WTC11 (cell line): ENCODE measurements at regions not wholly inside any gene's neighbourhood (a gene's known extent, or its start where the extent isn't known, plus 50 kb on each side); places are given as distances from the start of the nearest gene placed in this dataset.

Experiments
- ATAC-seq: fragments of 200-7000 bp; cut with Tn5 transposase; 2 replicates; pipeline ENCODE4 v1.10.0; 2021; ENCODE audit warnings: mild to moderate bottlenecking, moderate library complexity
- CTCF ChIA-PET: fragments of 300-600 bp; sonication (Branson Sonifier 250); formaldehyde crosslinking; loops from one replicate; lab custom pipeline; 2021; ENCODE audit warnings: antibody characterized with exemption; lab: Charles Lee
- POLR2A ChIA-PET: fragments of 350-600 bp; sonication (Branson Sonifier 250); formaldehyde crosslinking; loops from one replicate; lab custom pipeline; 2021; ENCODE audit warnings: antibody characterized with exemption; lab: Charles Lee
- DNase-seq: peaks from one replicate; pipeline ENCODE4 v3.0.0; 2021; ENCODE audit warnings: low spot score
- H3K27ac Mint-ChIP-seq: 2 replicates; pipeline ENCODE4 v1.8.0; 2021; ENCODE audit warnings: mixed read lengths
- H3K27me3 Mint-ChIP-seq: 2 replicates; pipeline ENCODE4 v1.8.0; 2021; ENCODE audit warnings: low read depth, mild to moderate bottlenecking, moderate library complexity, mixed read lengths
- H3K36me3 Mint-ChIP-seq: 2 replicates; pipeline ENCODE4 v1.8.0; 2021; ENCODE audit warnings: mixed read lengths
- H3K4me1 Mint-ChIP-seq: 2 replicates; pipeline ENCODE4 v1.8.0; 2022; ENCODE audit warnings: mixed read lengths
- H3K4me3 Mint-ChIP-seq: 2 replicates; pipeline ENCODE4 v1.8.0; 2021; ENCODE audit warnings: mild to moderate bottlenecking, moderate library complexity, mixed read lengths
- H3K9me3 Mint-ChIP-seq: 2 replicates; pipeline ENCODE4 v1.8.0; 2021; ENCODE audit warnings: mixed read lengths
- AR ChIP-seq: fragments of 250-450 bp; sonication (Bioruptor Pico); IDR thresholded peaks from 2 replicates; pipeline ENCODE4 v1.9.0; 2021; ENCODE audit warnings: mild to moderate bottlenecking
- ATF3 ChIP-seq: sonication (generic); formaldehyde crosslinking; conservative IDR thresholded peaks from 2 replicates; pipeline ENCODE4 v1.8.1; 2022; ENCODE audit warnings: mild to moderate bottlenecking, missing genetic modification reagents
- CBFB ChIP-seq: sonication (generic); formaldehyde crosslinking; IDR thresholded peaks from 2 replicates; pipeline ENCODE4 v1.8.1; 2022; ENCODE audit warnings: mild to moderate bottlenecking, low read depth, missing genetic modification reagents
- FOXP4 ChIP-seq: sonication (generic); formaldehyde crosslinking; IDR thresholded peaks from 2 replicates; pipeline ENCODE4 v1.8.0; 2022; ENCODE audit warnings: mild to moderate bottlenecking, missing genetic modification reagents
- NR3C1 ChIP-seq: sonication (generic); formaldehyde crosslinking; conservative IDR thresholded peaks from 2 replicates; pipeline ENCODE4 v1.8.1; 2023; ENCODE audit warnings: low read depth, mild to moderate bottlenecking, missing genetic modification reagents
- RELA ChIP-seq: sonication (generic); formaldehyde crosslinking; IDR thresholded peaks from 2 replicates; pipeline ENCODE4 v1.8.1; 2022; ENCODE audit warnings: missing genetic modification reagents, mild to moderate bottlenecking, borderline replicate concordance
- RORB ChIP-seq: fragments of 250-450 bp; sonication (Bioruptor Pico); IDR thresholded peaks from 2 replicates; pipeline ENCODE4 v1.9.0; 2021; ENCODE audit warnings: mild to moderate bottlenecking
- SMAD4 ChIP-seq: sonication (generic); formaldehyde crosslinking; IDR thresholded peaks from 2 replicates; pipeline ENCODE4 v1.8.0; 2022; ENCODE audit warnings: mild to moderate bottlenecking, missing genetic modification reagents
- SP1 ChIP-seq: sonication (generic); formaldehyde crosslinking; conservative IDR thresholded peaks from 2 replicates; pipeline ENCODE4 v1.8.1; 2022; ENCODE audit warnings: missing genetic modification reagents
- STAT6 ChIP-seq: sonication (generic); formaldehyde crosslinking; conservative IDR thresholded peaks from 2 replicates; pipeline ENCODE4 v1.8.1; 2023; ENCODE audit warnings: mild to moderate bottlenecking, low read depth, missing genetic modification reagents, moderate library complexity
- TEAD4 ChIP-seq: sonication (generic); formaldehyde crosslinking; IDR thresholded peaks from 2 replicates; pipeline ENCODE4 v1.8.0; 2022; ENCODE audit warnings: mild to moderate bottlenecking, missing genetic modification reagents
- ZBTB43 ChIP-seq: sonication (generic); formaldehyde crosslinking; IDR thresholded peaks from 2 replicates; pipeline ENCODE4 v1.8.1; 2023; ENCODE audit warnings: mild to moderate bottlenecking, missing genetic modification reagents
- ZNF138 ChIP-seq: sonication (generic); formaldehyde crosslinking; conservative IDR thresholded peaks from 2 replicates; pipeline ENCODE4 v1.8.1; 2022; ENCODE audit warnings: mild to moderate bottlenecking, moderate library complexity, missing genetic modification reagents
- ZNF671 ChIP-seq: fragments of 250-450 bp; sonication (Bioruptor Pico); IDR thresholded peaks from 2 replicates; pipeline ENCODE4 v1.8.0; 2021; ENCODE audit warnings: mild to moderate bottlenecking
- TF ChIP-seq, protein P1 (sequence below): fragments of 250-450 bp; sonication (Bioruptor Pico); conservative IDR thresholded peaks from 2 replicates; pipeline ENCODE4 v1.9.0; 2021; ENCODE audit warnings: mild to moderate bottlenecking
- TF ChIP-seq, protein P2 (sequence below): sonication (generic); formaldehyde crosslinking; IDR thresholded peaks from 2 replicates; pipeline ENCODE4 v1.8.1; 2022; ENCODE audit warnings: mild to moderate bottlenecking, missing genetic modification reagents, moderate library complexity, borderline replicate concordance
- TF ChIP-seq, protein P3 (sequence below): fragments of 250-450 bp; sonication (Bioruptor Pico); IDR thresholded peaks from 2 replicates; pipeline ENCODE4 v1.8.0; 2021; ENCODE audit warnings: mild to moderate bottlenecking
- TF ChIP-seq, protein P4 (sequence below): fragments of 250-450 bp; sonication (Bioruptor Pico); IDR thresholded peaks from 2 replicates; pipeline ENCODE4 v1.9.0; 2021; ENCODE audit warnings: mild to moderate bottlenecking
- TF ChIP-seq, protein P5 (sequence below): sonication (generic); formaldehyde crosslinking; IDR thresholded peaks from 2 replicates; pipeline ENCODE4 v1.8.0; 2023; ENCODE audit warnings: missing genetic modification reagents

GRCh38 chr7:116348346-116348745, 138.0 kb downstream of the TES start:
- H3K9me3 Mint-ChIP-seq, result peaks cover 25% of the 10 kb centered on the region
- H3K27ac Mint-ChIP-seq, result no peak overlapping the region
- no peaks in the 10 kb centered on the region for H3K4me1 Mint-ChIP-seq
- ChIA-PET CTCF (no interaction called here), POLR2A (no interaction called here)
- H3K4me3 Mint-ChIP-seq, result no peak overlapping the region
- TF ChIP-seq SMAD4 (CRISPR knock-in tag) (no peak), FOXP4 (CRISPR knock-in tag) (no peak), SP1 (CRISPR knock-in tag) (no peak), RELA (CRISPR knock-in tag) (no peak), AR (CRISPR knock-in tag) (no peak), ATF3 (CRISPR knock-in tag) (no peak), TEAD4 (CRISPR knock-in tag) (no peak), ZBTB43 (CRISPR knock-in tag) (no peak), ZNF138 (CRISPR knock-in tag) (no peak), RORB (CRISPR knock-in tag) (no peak), NR3C1 (CRISPR knock-in tag) (no peak), CBFB (CRISPR knock-in tag) (no peak), STAT6 (CRISPR knock-in tag) (no peak), ZNF671 (no peak)
- TF ChIP-seq, protein P1, sequence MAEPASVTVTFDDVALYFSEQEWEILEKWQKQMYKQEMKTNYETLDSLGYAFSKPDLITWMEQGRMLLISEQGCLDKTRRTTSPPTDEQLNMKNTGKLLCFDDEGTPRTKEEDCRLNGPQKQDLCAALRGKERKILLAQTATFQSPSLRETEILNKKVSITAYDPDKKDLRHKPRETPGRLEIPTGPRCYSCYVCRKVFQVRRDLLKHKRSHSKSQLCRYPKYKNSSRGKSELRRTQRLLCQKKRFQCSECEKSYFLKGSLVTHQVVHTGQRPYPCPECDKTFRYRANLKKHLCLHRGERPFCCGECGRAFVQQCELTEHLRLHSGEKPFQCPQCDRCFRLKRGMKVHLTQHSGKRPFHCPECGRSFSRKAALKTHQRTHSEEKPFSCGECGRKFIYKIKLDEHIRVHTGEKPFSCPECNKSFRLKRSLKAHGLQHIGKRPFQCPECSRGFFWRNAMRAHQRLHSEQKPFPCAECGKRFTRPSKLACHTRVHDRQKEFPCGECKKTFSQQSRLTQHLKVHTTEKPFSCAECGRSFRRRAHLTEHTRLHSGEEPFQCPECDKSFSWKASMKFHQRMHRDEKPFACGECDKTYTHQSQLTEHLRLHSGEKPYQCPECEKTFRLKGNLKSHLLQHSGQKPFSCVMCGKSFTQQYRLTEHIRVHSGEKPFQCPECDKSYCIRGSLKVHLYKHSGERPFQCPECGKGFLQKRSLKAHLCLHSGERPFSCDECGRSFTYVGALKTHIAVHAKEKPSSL (CRISPR knock-in tag), result no peak
- TF ChIP-seq, protein P2, sequence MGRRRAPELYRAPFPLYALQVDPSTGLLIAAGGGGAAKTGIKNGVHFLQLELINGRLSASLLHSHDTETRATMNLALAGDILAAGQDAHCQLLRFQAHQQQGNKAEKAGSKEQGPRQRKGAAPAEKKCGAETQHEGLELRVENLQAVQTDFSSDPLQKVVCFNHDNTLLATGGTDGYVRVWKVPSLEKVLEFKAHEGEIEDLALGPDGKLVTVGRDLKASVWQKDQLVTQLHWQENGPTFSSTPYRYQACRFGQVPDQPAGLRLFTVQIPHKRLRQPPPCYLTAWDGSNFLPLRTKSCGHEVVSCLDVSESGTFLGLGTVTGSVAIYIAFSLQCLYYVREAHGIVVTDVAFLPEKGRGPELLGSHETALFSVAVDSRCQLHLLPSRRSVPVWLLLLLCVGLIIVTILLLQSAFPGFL (CRISPR knock-in tag), result no peak
- TF ChIP-seq, protein P3, sequence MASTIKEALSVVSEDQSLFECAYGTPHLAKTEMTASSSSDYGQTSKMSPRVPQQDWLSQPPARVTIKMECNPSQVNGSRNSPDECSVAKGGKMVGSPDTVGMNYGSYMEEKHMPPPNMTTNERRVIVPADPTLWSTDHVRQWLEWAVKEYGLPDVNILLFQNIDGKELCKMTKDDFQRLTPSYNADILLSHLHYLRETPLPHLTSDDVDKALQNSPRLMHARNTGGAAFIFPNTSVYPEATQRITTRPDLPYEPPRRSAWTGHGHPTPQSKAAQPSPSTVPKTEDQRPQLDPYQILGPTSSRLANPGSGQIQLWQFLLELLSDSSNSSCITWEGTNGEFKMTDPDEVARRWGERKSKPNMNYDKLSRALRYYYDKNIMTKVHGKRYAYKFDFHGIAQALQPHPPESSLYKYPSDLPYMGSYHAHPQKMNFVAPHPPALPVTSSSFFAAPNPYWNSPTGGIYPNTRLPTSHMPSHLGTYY (CRISPR knock-in tag), result no peak
- TF ChIP-seq, protein P4, sequence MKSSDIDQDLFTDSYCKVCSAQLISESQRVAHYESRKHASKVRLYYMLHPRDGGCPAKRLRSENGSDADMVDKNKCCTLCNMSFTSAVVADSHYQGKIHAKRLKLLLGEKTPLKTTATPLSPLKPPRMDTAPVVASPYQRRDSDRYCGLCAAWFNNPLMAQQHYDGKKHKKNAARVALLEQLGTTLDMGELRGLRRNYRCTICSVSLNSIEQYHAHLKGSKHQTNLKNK (CRISPR knock-in tag), result no peak
- TF ChIP-seq, protein P5, sequence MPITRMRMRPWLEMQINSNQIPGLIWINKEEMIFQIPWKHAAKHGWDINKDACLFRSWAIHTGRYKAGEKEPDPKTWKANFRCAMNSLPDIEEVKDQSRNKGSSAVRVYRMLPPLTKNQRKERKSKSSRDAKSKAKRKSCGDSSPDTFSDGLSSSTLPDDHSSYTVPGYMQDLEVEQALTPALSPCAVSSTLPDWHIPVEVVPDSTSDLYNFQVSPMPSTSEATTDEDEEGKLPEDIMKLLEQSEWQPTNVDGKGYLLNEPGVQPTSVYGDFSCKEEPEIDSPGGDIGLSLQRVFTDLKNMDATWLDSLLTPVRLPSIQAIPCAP (CRISPR knock-in tag), result no peak
- no peak for DNase-seq
- H3K36me3 Mint-ChIP-seq, result no peaks in the 10 kb centered on the region; the same call in 1 of the 2 replicates
- no peak for ATAC-seq
- no peaks in the 10 kb centered on the region; the same call in 1 of the 2 replicates for H3K27me3 Mint-ChIP-seq
